ENCODE measurements at regions not wholly inside any gene's neighbourhood (a gene's known extent, or its start where the extent isn't known, plus 50 kb on each side); places are given as distances from the start of the nearest gene placed in this dataset.

- Mint-ChIP-seq H3K36me3 (ENCODE audit: low read depth) (peaks cover 18% of the 10 kb centered on the region), H3K9me3 (no peaks in the 10 kb centered on the region), H3K4me1 (ENCODE audit: low read depth) (peaks cover 4% of the 10 kb centered on the region), H3K4me3 (no peak overlapping the region), H3K27me3 (no peaks in the 10 kb centered on the region), H3K27ac (no peak overlapping the region)
Observed at GRCh38 chr17:68127914-68128313, 92.4 kb downstream of the KPNA2 start.

GRCh38 chr17:68131456-68131855, 95.9 kb downstream of the KPNA2 start:
- Mint-ChIP-seq H3K4me3 (no peak overlapping the region), H3K36me3 (ENCODE audit: low read depth) (peaks cover 21% of the 10 kb centered on the region), H3K27ac (peak overlapping the region; percentile 31), H3K9me3 (no peaks in the 10 kb centered on the region), H3K4me1 (ENCODE audit: low read depth) (no peaks in the 10 kb centered on the region), H3K27me3 (no peaks in the 10 kb centered on the region)

GRCh38 chr17:68133346-68134045, 98.0 kb downstream of the KPNA2 start:
- no peaks in the 10 kb centered on the region for H3K9me3 Mint-ChIP-seq
- no peaks in the 10 kb centered on the region for H3K27me3 Mint-ChIP-seq
- H3K4me1 Mint-ChIP-seq (ENCODE audit: low read depth) = no peaks in the 10 kb centered on the region
- no peak overlapping the region for H3K27ac Mint-ChIP-seq
- no peak overlapping the region for H3K4me3 Mint-ChIP-seq
- H3K36me3 Mint-ChIP-seq (ENCODE audit: low read depth) = peaks cover 18% of the 10 kb centered on the region

GRCh38 chr17:68134046-68134637, 98.6 kb downstream of the KPNA2 start:
- H3K9me3 Mint-ChIP-seq = no peaks in the 10 kb centered on the region
- H3K4me1 Mint-ChIP-seq (ENCODE audit: low read depth) = no peaks in the 10 kb centered on the region
- no peak overlapping the region for H3K27ac Mint-ChIP-seq
- no peaks in the 10 kb centered on the region for H3K27me3 Mint-ChIP-seq
- peaks cover 18% of the 10 kb centered on the region for H3K36me3 Mint-ChIP-seq (ENCODE audit: low read depth)
- H3K4me3 Mint-ChIP-seq = no peak overlapping the region

- Mint-ChIP-seq H3K4me1 (ENCODE audit: low read depth) (no peaks in the 10 kb centered on the region), H3K27ac (no peak overlapping the region), H3K27me3 (no peaks in the 10 kb centered on the region), H3K4me3 (no peak overlapping the region), H3K36me3 (ENCODE audit: low read depth) (peaks cover 18% of the 10 kb centered on the region), H3K9me3 (no peaks in the 10 kb centered on the region)
Observed at GRCh38 chr17:68134731-68135130, 99.2 kb downstream of the KPNA2 start.

GRCh38 chr17:68135141-68135887, 99.8 kb downstream of the KPNA2 start:
- Mint-ChIP-seq H3K4me3 (no peak overlapping the region), H3K27ac (no peak overlapping the region), H3K4me1 (ENCODE audit: low read depth) (no peaks in the 10 kb centered on the region), H3K27me3 (no peaks in the 10 kb centered on the region), H3K9me3 (no peaks in the 10 kb centered on the region), H3K36me3 (ENCODE audit: low read depth) (peaks cover 14% of the 10 kb centered on the region)

GRCh38 chr17:68141050-68141449, 105.5 kb downstream of the KPNA2 start:
- no peaks in the 10 kb centered on the region for H3K4me1 Mint-ChIP-seq (ENCODE audit: low read depth)
- H3K4me3 Mint-ChIP-seq = no peak overlapping the region

GRCh38 chr17:68142595-68142994, 105.2 kb upstream of the AMZ2 start:
- Mint-ChIP-seq H3K27ac (no peak overlapping the region), H3K27me3 (no peaks in the 10 kb centered on the region), H3K9me3 (no peaks in the 10 kb centered on the region), H3K36me3 (ENCODE audit: low read depth) (no peaks in the 10 kb centered on the region), H3K4me3 (no peak overlapping the region), H3K4me1 (ENCODE audit: low read depth) (no peaks in the 10 kb centered on the region)

More at GRCh38 chr17:68141050-68141449, 105.5 kb downstream of the KPNA2 start:
- Mint-ChIP-seq H3K27me3 (no peaks in the 10 kb centered on the region), H3K27ac (no peak overlapping the region), H3K9me3 (no peaks in the 10 kb centered on the region), H3K36me3 (ENCODE audit: low read depth) (peaks cover under 1% of the 10 kb centered on the region)

GRCh38 chr17:68143425-68143824, 104.4 kb upstream of the AMZ2 start:
- H3K9me3 Mint-ChIP-seq = no peaks in the 10 kb centered on the region
- no peak overlapping the region for H3K4me3 Mint-ChIP-seq
- no peaks in the 10 kb centered on the region for H3K27me3 Mint-ChIP-seq
- H3K27ac Mint-ChIP-seq = no peak overlapping the region
- no peaks in the 10 kb centered on the region for H3K36me3 Mint-ChIP-seq (ENCODE audit: low read depth)
- no peaks in the 10 kb centered on the region for H3K4me1 Mint-ChIP-seq (ENCODE audit: low read depth)

GRCh38 chr17:68145088-68145487, 102.8 kb upstream of the AMZ2 start:
- H3K9me3 Mint-ChIP-seq = no peaks in the 10 kb centered on the region
- H3K4me3 Mint-ChIP-seq = no peak overlapping the region
- H3K27me3 Mint-ChIP-seq = no peaks in the 10 kb centered on the region

GRCh38 chr17:68148936-68149335, 98.9 kb upstream of the AMZ2 start:
- no peaks in the 10 kb centered on the region for H3K4me1 Mint-ChIP-seq (ENCODE audit: low read depth)
- H3K4me3 Mint-ChIP-seq = no peak overlapping the region
- no peaks in the 10 kb centered on the region for H3K36me3 Mint-ChIP-seq (ENCODE audit: low read depth)
- H3K27me3 Mint-ChIP-seq = no peaks in the 10 kb centered on the region
- no peaks in the 10 kb centered on the region for H3K9me3 Mint-ChIP-seq
- no peak overlapping the region for H3K27ac Mint-ChIP-seq

More at GRCh38 chr17:68145088-68145487, 102.8 kb upstream of the AMZ2 start:
- Mint-ChIP-seq H3K4me1 (ENCODE audit: low read depth) (no peaks in the 10 kb centered on the region), H3K27ac (no peak overlapping the region), H3K36me3 (ENCODE audit: low read depth) (no peaks in the 10 kb centered on the region)

- Mint-ChIP-seq H3K9me3 (no peaks in the 10 kb centered on the region), H3K36me3 (ENCODE audit: low read depth) (no peaks in the 10 kb centered on the region), H3K4me3 (no peak overlapping the region), H3K27me3 (no peaks in the 10 kb centered on the region), H3K4me1 (ENCODE audit: low read depth) (no peaks in the 10 kb centered on the region), H3K27ac (no peak overlapping the region)
Observed at GRCh38 chr17:68152161-68152571, 95.7 kb upstream of the AMZ2 start.

- H3K9me3 Mint-ChIP-seq = no peaks in the 10 kb centered on the region
- no peak overlapping the region for H3K27ac Mint-ChIP-seq
- H3K36me3 Mint-ChIP-seq (ENCODE audit: low read depth) = no peaks in the 10 kb centered on the region
- H3K4me3 Mint-ChIP-seq = no peak overlapping the region
- no peaks in the 10 kb centered on the region for H3K27me3 Mint-ChIP-seq
- no peaks in the 10 kb centered on the region for H3K4me1 Mint-ChIP-seq (ENCODE audit: low read depth)
Observed at GRCh38 chr17:68155692-68156091, 92.2 kb upstream of the AMZ2 start.

- H3K4me3 Mint-ChIP-seq = no peak overlapping the region
- no peak overlapping the region for H3K27ac Mint-ChIP-seq
- no peaks in the 10 kb centered on the region for H3K9me3 Mint-ChIP-seq
- H3K4me1 Mint-ChIP-seq (ENCODE audit: low read depth) = no peaks in the 10 kb centered on the region
- no peaks in the 10 kb centered on the region for H3K36me3 Mint-ChIP-seq (ENCODE audit: low read depth)
- no peaks in the 10 kb centered on the region for H3K27me3 Mint-ChIP-seq
Observed at GRCh38 chr17:68161644-68162428, 86.0 kb upstream of the AMZ2 start.

Measured in stimulated activated naive CD8-positive, alpha-beta T cell treated with anti-CD3 and anti-CD28 coated beads, Interleukin-15, Interleukin-2, amounts not matched to agents 100 ng/mL and 50 ng/mL, for 24 hours (primary cell).